ENCODE measurements at regions not wholly inside any gene's neighbourhood (a gene's known extent, or its start where the extent isn't known, plus 50 kb on each side); places are given as distances from the start of the nearest gene placed in this dataset.

DNA sequence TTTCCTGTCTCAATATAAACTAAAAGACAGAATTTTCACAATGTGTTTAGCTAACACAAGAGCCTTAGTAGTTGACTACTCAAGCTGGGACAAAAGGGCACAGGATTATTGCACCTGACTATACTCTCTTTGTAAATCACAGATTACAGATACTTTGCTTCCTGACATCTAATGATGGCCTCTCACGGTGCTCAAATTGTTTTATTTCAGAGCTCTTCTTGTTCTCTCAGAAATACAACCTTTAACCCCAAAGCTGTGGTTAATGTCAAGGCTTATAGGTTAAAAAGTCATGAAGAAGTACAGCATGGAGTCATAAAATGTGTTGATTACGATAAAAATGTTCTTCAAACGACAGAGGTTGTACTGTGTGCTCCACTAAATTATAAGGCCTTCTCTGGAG is 89.9 kb upstream of the CPNE8 start (continued):
- TF ChIP-seq RAD21 (IDR thresholded peaks at IDR 0.05; ENCODE audit: low read depth), result no peak
- TF ChIP-seq CEBPB (IDR thresholded peaks at IDR 0.05; ENCODE audit: low read depth), result no peak
- no peak for TF ChIP-seq SIN3A (IDR thresholded peaks at IDR 0.05; ENCODE audit: low read depth)
- TF ChIP-seq EGR1 (IDR thresholded peaks at IDR 0.05; ENCODE audit: low read depth), result no peak
- no peak for TF ChIP-seq SRF (IDR thresholded peaks at IDR 0.05; ENCODE audit: low read depth)
- no peak for TF ChIP-seq POLR2AphosphoS5 (IDR thresholded peaks at IDR 0.05; ENCODE audit: low read depth, low read length)
- TF ChIP-seq CBX3 (IDR thresholded peaks at IDR 0.05; ENCODE audit: low read depth), result no peak

DNA sequence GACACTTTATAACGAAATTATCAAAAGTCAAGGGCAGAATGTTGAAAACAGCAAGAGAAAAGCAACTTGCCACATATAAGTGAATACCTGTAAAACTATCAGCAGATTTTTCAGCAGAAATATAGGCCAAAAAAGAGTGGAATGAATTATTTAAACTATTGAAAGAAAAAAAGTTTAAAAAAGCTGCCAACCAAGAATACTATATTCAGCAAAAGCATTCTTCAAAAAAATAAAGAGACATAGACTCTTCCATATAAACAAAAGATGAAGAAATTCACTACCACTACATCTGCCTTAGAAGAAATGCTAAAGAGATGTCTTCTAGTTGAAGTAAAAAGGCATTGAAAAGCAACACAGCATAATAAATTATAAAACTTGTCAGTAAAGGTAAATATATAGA is 80.6 kb upstream of the CPNE8 start:
- RAD21 ChIA-PET (ENCODE audit: low non-redundant PET in 1 of 2, low total read pairs in 2 of 2, uncharacterized antibody in 2 of 2, unreplicated experiment in 2 of 2), result no interaction called here
- intact Hi-C loops (cut with micrococcal nuclease), result no loop called here
- Histone ChIP-seq H2AFZ (ENCODE audit: low read depth, low read length, poor library complexity, severe bottlenecking) (no peak overlapping the region), H3K79me2 (ENCODE audit: insufficient read depth, low read length) (no peaks in the 10 kb centered on the region), H3K4me1 (ENCODE audit: control insufficient read depth in 1 of 2, insufficient read depth in 2 of 2, low read length in 2 of 2) (no peaks in the 10 kb centered on the region), H3K9ac (ENCODE audit: low read length) (no peak overlapping the region), H3K9me3 (ENCODE audit: control insufficient read depth in 1 of 2, insufficient read depth in 1 of 2, low read depth in 1 of 2, low read length in 2 of 2) (peaks cover 0 to 5% of the 10 kb centered on the region in 2 experiments; a peak in 1 of 4 replicates), H3K9me2 (ENCODE audit: insufficient read depth) (no peaks in the 10 kb centered on the region), H3K4me3 (replicated peaks in 1 of 2; ENCODE audit: low read depth in 1 of 2, low read length in 2 of 2) (no peak overlapping the region), H4K20me1 (ENCODE audit: insufficient read depth) (no peaks in the 10 kb centered on the region), H3K27ac (ENCODE audit: low read depth, low read length) (no peak overlapping the region), H3K4me2 (ENCODE audit: low read length) (no peak overlapping the region), H3K27me3 (ENCODE audit: insufficient read depth, low read length) (no peaks in the 10 kb centered on the region), H3K36me3 (ENCODE audit: control insufficient read depth in 1 of 2, insufficient read depth in 2 of 2, low read length in 2 of 2) (no peaks in the 10 kb centered on the region; a peak in 1 of 4 replicates)
- ATAC-seq (no peak), DNase-seq (ENCODE audit: low read depth, low spot score) (no peak)
- no TSS peak for BruUV-seq (replicated peaks)
- POLR2A ChIA-PET, result no interaction called here
- no peak for TF ChIP-seq EZH2phosphoT487 (IDR thresholded peaks at IDR 0.05; ENCODE audit: borderline replicate concordance)
- TF ChIP-seq POLR2AphosphoS5 (IDR thresholded peaks at IDR 0.05; ENCODE audit: low read depth, low read length), result no peak
- TF ChIP-seq POLR2A (IDR thresholded peaks at IDR 0.05; ENCODE audit: borderline replicate concordance, extremely low read depth, insufficient read depth, insufficient read length), result no peak
- TF ChIP-seq YY1 (IDR thresholded peaks at IDR 0.05; ENCODE audit: extremely low read depth, insufficient replicate concordance, low read depth, low read length), result no peak
- TF ChIP-seq EZH2 (IDR thresholded peaks at IDR 0.05), result no peak
- TF ChIP-seq ZNF274 (IDR thresholded peaks at IDR 0.05; ENCODE audit: low read depth, low read length), result no peak
- TF ChIP-seq, protein P1, sequence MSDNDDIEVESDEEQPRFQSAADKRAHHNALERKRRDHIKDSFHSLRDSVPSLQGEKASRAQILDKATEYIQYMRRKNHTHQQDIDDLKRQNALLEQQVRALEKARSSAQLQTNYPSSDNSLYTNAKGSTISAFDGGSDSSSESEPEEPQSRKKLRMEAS (IDR thresholded peaks at IDR 0.05), result no peak
- TF ChIP-seq EGR1 (IDR thresholded peaks at IDR 0.05; ENCODE audit: low read depth), result no peak
- no peak for TF ChIP-seq ZFX (IDR thresholded peaks at IDR 0.05)
- no peak for TF ChIP-seq SIN3A (IDR thresholded peaks at IDR 0.05; ENCODE audit: low read depth)
- TF ChIP-seq, protein P2, sequence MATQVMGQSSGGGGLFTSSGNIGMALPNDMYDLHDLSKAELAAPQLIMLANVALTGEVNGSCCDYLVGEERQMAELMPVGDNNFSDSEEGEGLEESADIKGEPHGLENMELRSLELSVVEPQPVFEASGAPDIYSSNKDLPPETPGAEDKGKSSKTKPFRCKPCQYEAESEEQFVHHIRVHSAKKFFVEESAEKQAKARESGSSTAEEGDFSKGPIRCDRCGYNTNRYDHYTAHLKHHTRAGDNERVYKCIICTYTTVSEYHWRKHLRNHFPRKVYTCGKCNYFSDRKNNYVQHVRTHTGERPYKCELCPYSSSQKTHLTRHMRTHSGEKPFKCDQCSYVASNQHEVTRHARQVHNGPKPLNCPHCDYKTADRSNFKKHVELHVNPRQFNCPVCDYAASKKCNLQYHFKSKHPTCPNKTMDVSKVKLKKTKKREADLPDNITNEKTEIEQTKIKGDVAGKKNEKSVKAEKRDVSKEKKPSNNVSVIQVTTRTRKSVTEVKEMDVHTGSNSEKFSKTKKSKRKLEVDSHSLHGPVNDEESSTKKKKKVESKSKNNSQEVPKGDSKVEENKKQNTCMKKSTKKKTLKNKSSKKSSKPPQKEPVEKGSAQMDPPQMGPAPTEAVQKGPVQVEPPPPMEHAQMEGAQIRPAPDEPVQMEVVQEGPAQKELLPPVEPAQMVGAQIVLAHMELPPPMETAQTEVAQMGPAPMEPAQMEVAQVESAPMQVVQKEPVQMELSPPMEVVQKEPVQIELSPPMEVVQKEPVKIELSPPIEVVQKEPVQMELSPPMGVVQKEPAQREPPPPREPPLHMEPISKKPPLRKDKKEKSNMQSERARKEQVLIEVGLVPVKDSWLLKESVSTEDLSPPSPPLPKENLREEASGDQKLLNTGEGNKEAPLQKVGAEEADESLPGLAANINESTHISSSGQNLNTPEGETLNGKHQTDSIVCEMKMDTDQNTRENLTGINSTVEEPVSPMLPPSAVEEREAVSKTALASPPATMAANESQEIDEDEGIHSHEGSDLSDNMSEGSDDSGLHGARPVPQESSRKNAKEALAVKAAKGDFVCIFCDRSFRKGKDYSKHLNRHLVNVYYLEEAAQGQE (IDR thresholded peaks at IDR 0.05; ENCODE audit: low read depth), result no peak
- TF ChIP-seq SRF (IDR thresholded peaks at IDR 0.05; ENCODE audit: low read depth), result no peak
- TF ChIP-seq CBX3 (IDR thresholded peaks at IDR 0.05; ENCODE audit: low read depth), result no peak
- TF ChIP-seq, protein P3, sequence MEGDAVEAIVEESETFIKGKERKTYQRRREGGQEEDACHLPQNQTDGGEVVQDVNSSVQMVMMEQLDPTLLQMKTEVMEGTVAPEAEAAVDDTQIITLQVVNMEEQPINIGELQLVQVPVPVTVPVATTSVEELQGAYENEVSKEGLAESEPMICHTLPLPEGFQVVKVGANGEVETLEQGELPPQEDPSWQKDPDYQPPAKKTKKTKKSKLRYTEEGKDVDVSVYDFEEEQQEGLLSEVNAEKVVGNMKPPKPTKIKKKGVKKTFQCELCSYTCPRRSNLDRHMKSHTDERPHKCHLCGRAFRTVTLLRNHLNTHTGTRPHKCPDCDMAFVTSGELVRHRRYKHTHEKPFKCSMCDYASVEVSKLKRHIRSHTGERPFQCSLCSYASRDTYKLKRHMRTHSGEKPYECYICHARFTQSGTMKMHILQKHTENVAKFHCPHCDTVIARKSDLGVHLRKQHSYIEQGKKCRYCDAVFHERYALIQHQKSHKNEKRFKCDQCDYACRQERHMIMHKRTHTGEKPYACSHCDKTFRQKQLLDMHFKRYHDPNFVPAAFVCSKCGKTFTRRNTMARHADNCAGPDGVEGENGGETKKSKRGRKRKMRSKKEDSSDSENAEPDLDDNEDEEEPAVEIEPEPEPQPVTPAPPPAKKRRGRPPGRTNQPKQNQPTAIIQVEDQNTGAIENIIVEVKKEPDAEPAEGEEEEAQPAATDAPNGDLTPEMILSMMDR (IDR thresholded peaks at IDR 0.05 in 2 of 3, conservative IDR thresholded peaks at IDR 0.05 in 1 of 3; ENCODE audit: borderline replicate concordance in 1 of 3, insufficient read depth in 1 of 3, low read depth in 2 of 3, low read length in 2 of 3), result no peak
- no peak for TF ChIP-seq JUND (IDR thresholded peaks at IDR 0.05)
- TF ChIP-seq TCF7L2 (IDR thresholded peaks at IDR 0.05; ENCODE audit: borderline replicate concordance, extremely low read depth, insufficient read depth, insufficient read length), result no peak
- TF ChIP-seq SP1 (IDR thresholded peaks at IDR 0.05; ENCODE audit: low read depth), result no peak
- TF ChIP-seq RAD21 (IDR thresholded peaks at IDR 0.05; ENCODE audit: low read depth), result no peak
- no peak for TF ChIP-seq ELF1 (IDR thresholded peaks at IDR 0.05; ENCODE audit: borderline replicate concordance, low read depth)
- TF ChIP-seq FOSL1 (IDR thresholded peaks at IDR 0.05; ENCODE audit: low read depth), result no peak
- CTCF ChIA-PET, result no interaction called here
